T-cell (primary cell): ENCODE measurements at regions not wholly inside any gene's neighbourhood (a gene's known extent, or its start where the extent isn't known, plus 50 kb on each side); places are given as distances from the start of the nearest gene placed in this dataset.

ENCODE experiments used
- ATAC-seq, 4 experiments: fragments of 200-7000 bp in 3 of 4; fragments of 150-1000 bp in 1 of 4; cut with Tn5 transposase; replicated peaks in 1 of 4; 1 replicate in 3 of 4; 2 replicates in 1 of 4; pipeline ENCODE4 v1.10.0; 2021; ENCODE audit warnings: moderate library complexity in 3 of 4, mild to moderate bottlenecking in 2 of 4, moderate number of reproducible peaks in 1 of 4
- CTCF ChIA-PET, 2 donors: fragments of 300-600 bp; sonication (Branson Sonifier 250); formaldehyde crosslinking; loops; one replicate each; lab custom pipeline; 2022; ENCODE audit warnings: antibody characterized with exemption in 2 of 2; lab: Charles Lee
- POLR2A ChIA-PET, 2 donors: fragments of 300-600 bp; sonication (Branson Sonifier 250); formaldehyde crosslinking; loops; one replicate each; lab custom pipeline; 2022; ENCODE audit warnings: antibody characterized with exemption in 2 of 2; lab: Charles Lee
- DNase-seq, 35 experiments: peaks; one replicate each; pipeline versions ENCODE4 v3.0.0 to v3.0.0-alpha.2; 2013 to 2023
- H3K27ac ChIP-seq: one replicate; pipeline ENCODE4 v1.5.1; 2013; ENCODE audit warnings: low read length
- H3K27me3 ChIP-seq, 2 experiments: replicated peaks in 1 of 2; 1 replicate in 1 of 2; 2 replicates in 1 of 2; pipeline versions ENCODE4 v1.6.1 to v1.7.0; 2013; ENCODE audit warnings: low read length in 1 of 2, mixed read lengths in 1 of 2; ENCODE audit not compliant: control insufficient read depth in 2 of 2, insufficient read depth in 2 of 2; ENCODE audit errors: extremely low read depth in 1 of 2
- H3K36me3 ChIP-seq, 2 donors: 1 replicate in 1 of 2; 2 replicates in 1 of 2; pipeline versions ENCODE4 v1.6.1 to v1.7.0; 2013; ENCODE audit warnings: low read length in 1 of 2; ENCODE audit not compliant: control insufficient read depth in 2 of 2, insufficient read depth in 1 of 2; ENCODE audit errors: extremely low read depth in 1 of 2
- H3K4me1 ChIP-seq, 2 experiments: 1 replicate in 1 of 2; 2 replicates in 1 of 2; pipeline versions ENCODE4 v1.6.1 to v1.7.0; 2013; ENCODE audit warnings: low read length in 2 of 2, mixed read lengths in 1 of 2; ENCODE audit not compliant: insufficient read depth in 2 of 2, control insufficient read depth in 1 of 2; ENCODE audit errors: extremely low read depth in 1 of 2
- H3K4me3 ChIP-seq, 2 donors: 1 replicate in 1 of 2; 2 replicates in 1 of 2; pipeline versions ENCODE4 v1.5.1 to v1.7.0; 2013; ENCODE audit warnings: mild to moderate bottlenecking in 2 of 2, low read length in 1 of 2, moderate library complexity in 1 of 2; ENCODE audit not compliant: control insufficient read depth in 1 of 2; ENCODE audit errors: extremely low read depth in 1 of 2
- H3K9me3 ChIP-seq: 2 replicates; pipeline ENCODE4 v1.7.0; 2013
- H3K27ac Mint-ChIP-seq, 2 donors: one replicate each; pipeline ENCODE4 v1.8.0; 2020 to 2021; ENCODE audit warnings: mild to moderate bottlenecking in 2 of 2, mixed read lengths in 2 of 2
- H3K27me3 Mint-ChIP-seq, 2 donors: one replicate each; pipeline ENCODE4 v1.8.0; 2021 to 2022; ENCODE audit warnings: mixed read lengths in 2 of 2
- H3K36me3 Mint-ChIP-seq: one replicate; pipeline ENCODE4 v1.8.0; 2021; ENCODE audit warnings: mixed read lengths
- H3K4me1 Mint-ChIP-seq, 3 donors: one replicate each; pipeline ENCODE4 v1.8.0; 2020 to 2022; ENCODE audit warnings: mixed read lengths in 3 of 3, mild to moderate bottlenecking in 1 of 3
- H3K4me3 Mint-ChIP-seq, 3 donors: one replicate each; pipeline ENCODE4 v1.8.0; 2020 to 2022; ENCODE audit warnings: mild to moderate bottlenecking in 3 of 3, mixed read lengths in 3 of 3, moderate library complexity in 3 of 3
- H3K9me3 Mint-ChIP-seq, 3 donors: one replicate each; pipeline ENCODE4 v1.8.0; 2020 to 2022; ENCODE audit warnings: mixed read lengths in 3 of 3
- WGBS: methylation state at CpG from one replicate; pipeline ENCODE4 v1.1.5; 2013; ENCODE audit warnings: missing lambda C conversion rate; ENCODE audit not compliant: insufficient coverage; 5-methylcytosine and 5-hydroxymethylcytosine counted together

DNA sequence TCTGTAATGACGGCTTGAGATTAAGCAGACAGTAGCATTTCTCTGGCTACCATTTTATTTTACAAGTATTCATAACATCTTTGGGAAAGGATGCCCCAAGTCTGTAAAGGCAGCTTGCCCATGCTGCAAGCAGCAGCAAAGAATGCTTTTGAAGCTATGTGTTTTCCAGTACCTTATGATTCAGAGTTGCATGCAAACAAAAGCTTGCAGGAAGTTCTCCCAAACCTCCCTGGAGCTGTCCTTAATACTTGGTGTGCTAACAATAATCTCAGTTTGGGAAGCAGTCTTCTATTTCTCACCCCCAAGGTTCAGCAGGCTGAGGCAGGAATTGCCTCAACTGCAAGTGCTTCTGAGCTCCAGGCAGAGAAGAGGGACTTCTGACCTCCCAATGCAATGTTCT, 60.8 kb downstream of the CCNA1 start:
- ATAC-seq: no peak
- Mint-ChIP-seq H3K9me3 (no peaks in the 10 kb centered on the region), H3K27me3 (peaks cover 0 to 5% of the 10 kb centered on the region in 2 donors), H3K27ac (no peak overlapping the region), H3K4me3 (no peak overlapping the region), H3K36me3 (no peaks in the 10 kb centered on the region), H3K4me1 (no peaks in the 10 kb centered on the region)
- Histone ChIP-seq H3K9me3 (no peaks in the 10 kb centered on the region), H3K4me1 (no peaks in the 10 kb centered on the region), H3K27ac (no peak overlapping the region), H3K4me3 (no peak overlapping the region), H3K36me3 (no peaks in the 10 kb centered on the region), H3K27me3 (no peaks in the 10 kb centered on the region)
- no CpG with 5 or more reads among the region's 1 CpG for WGBS
- no peak for DNase-seq
- ChIA-PET CTCF (no interaction called here), POLR2A (no interaction called here)

GRCh38 chr13:36495431-36495830, 63.1 kb downstream of the CCNA1 start:
- Mint-ChIP-seq H3K27ac (no peak overlapping the region), H3K4me3 (no peak overlapping the region), H3K9me3 (no peaks in the 10 kb centered on the region), H3K27me3 (peaks cover 0 to 3% of the 10 kb centered on the region in 2 donors), H3K36me3 (no peaks in the 10 kb centered on the region), H3K4me1 (no peaks in the 10 kb centered on the region)
- Histone ChIP-seq H3K27me3 (no peaks in the 10 kb centered on the region), H3K36me3 (no peaks in the 10 kb centered on the region), H3K4me1 (no peaks in the 10 kb centered on the region), H3K27ac (no peak overlapping the region), H3K4me3 (no peak overlapping the region), H3K9me3 (no peaks in the 10 kb centered on the region)
- 96% methylated on average over 4 of the region's 4 CpGs for WGBS
- ChIA-PET POLR2A (no interaction called here), CTCF (no interaction called here)
- ATAC-seq (no peak), DNase-seq (no peak)

- Mint-ChIP-seq H3K27ac (no peak overlapping the region), H3K4me1 (no peaks in the 10 kb centered on the region), H3K36me3 (no peaks in the 10 kb centered on the region), H3K9me3 (peaks cover 2 to 18% (median 8%) of the 10 kb centered on the region in 3 donors), H3K27me3 (peaks cover 0 to 5% of the 10 kb centered on the region in 2 donors), H3K4me3 (no peak overlapping the region)
- ATAC-seq (no peak), DNase-seq (no peak)
- H3K4me1 ChIP-seq: no peaks in the 10 kb centered on the region
- no CpG with 5 or more reads among the region's 3 CpGs for whole genome bisulfite sequencing
- no peak overlapping the region for H3K27ac ChIP-seq
- ChIA-PET CTCF (no interaction called here), POLR2A (no interaction called here)
- H3K9me3 ChIP-seq: no peaks in the 10 kb centered on the region
- H3K36me3 ChIP-seq: no peaks in the 10 kb centered on the region
- no peak overlapping the region for H3K4me3 ChIP-seq
- peaks cover 0 to 3% of the 10 kb centered on the region in 2 experiments for H3K27me3 ChIP-seq
These were observed 77.1 kb downstream of the CCNA1 start for GRCh38 chr13:36509369-36509768.

- Histone ChIP-seq H3K9me3 (no peaks in the 10 kb centered on the region), H3K36me3 (no peaks in the 10 kb centered on the region), H3K27me3 (peaks cover 0 to 3% of the 10 kb centered on the region in 2 experiments), H3K27ac (no peak overlapping the region), H3K4me3 (no peak overlapping the region), H3K4me1 (no peaks in the 10 kb centered on the region)
- ChIA-PET POLR2A (no interaction called here), CTCF (no interaction called here)
- Mint-ChIP-seq H3K27ac (no peak overlapping the region), H3K4me3 (no peak overlapping the region), H3K9me3 (peaks cover 0 to 4% (median under 1%) of the 10 kb centered on the region in 3 donors), H3K27me3 (peaks cover 0 to 7% of the 10 kb centered on the region in 2 donors), H3K4me1 (no peaks in the 10 kb centered on the region), H3K36me3 (no peaks in the 10 kb centered on the region)
- WGBS: 89% methylated on average over 4 of the region's 5 CpGs
- ATAC-seq (no peak), DNase-seq (no peak)
These were observed 80.5 kb downstream of the CCNA1 start for GRCh38 chr13:36512771-36513170.

GRCh38 chr13:36513266-36513665, 81.0 kb downstream of the CCNA1 start:
- no peak for ATAC-seq
- no CpG with 5 or more reads among the region's 1 CpG for WGBS
- POLR2A ChIA-PET: no interaction called here

GRCh38 chr13:36515466-36515865, 83.2 kb downstream of the CCNA1 start:
- no peak overlapping the region for H3K4me3 ChIP-seq
- H3K27me3 ChIP-seq: no peaks in the 10 kb centered on the region
- Mint-ChIP-seq H3K4me1 (no peaks in the 10 kb centered on the region), H3K27me3 (peaks cover 4 to 5% of the 10 kb centered on the region in 2 donors), H3K4me3 (no peak overlapping the region), H3K36me3 (no peaks in the 10 kb centered on the region), H3K27ac (no peak overlapping the region), H3K9me3 (peaks cover 0 to 4% (median 3%) of the 10 kb centered on the region in 3 donors)
- CTCF ChIA-PET: no interaction called here
- POLR2A ChIA-PET: no interaction called here
- DNase-seq (no peak), ATAC-seq (no peak)
- H3K27ac ChIP-seq: no peak overlapping the region
- H3K4me1 ChIP-seq: no peaks in the 10 kb centered on the region
- WGBS: 79% methylated on average over 2 of the region's 4 CpGs
- no peaks in the 10 kb centered on the region for H3K9me3 ChIP-seq
- H3K36me3 ChIP-seq: no peaks in the 10 kb centered on the region

More at GRCh38 chr13:36513266-36513665, 81.0 kb downstream of the CCNA1 start:
- Mint-ChIP-seq H3K4me3 (no peak overlapping the region), H3K27me3 (peaks cover 0 to 7% of the 10 kb centered on the region in 2 donors), H3K27ac (no peak overlapping the region), H3K36me3 (no peaks in the 10 kb centered on the region), H3K9me3 (peaks cover 0 to 4% (median 0%) of the 10 kb centered on the region in 3 donors), H3K4me1 (no peaks in the 10 kb centered on the region)
- Histone ChIP-seq H3K36me3 (no peaks in the 10 kb centered on the region), H3K4me3 (no peak overlapping the region), H3K9me3 (no peaks in the 10 kb centered on the region), H3K27me3 (peaks cover 0 to 3% of the 10 kb centered on the region in 2 experiments), H3K27ac (no peak overlapping the region), H3K4me1 (no peaks in the 10 kb centered on the region)
- DNase-seq: no peak
- CTCF ChIA-PET: no interaction called here

DNA sequence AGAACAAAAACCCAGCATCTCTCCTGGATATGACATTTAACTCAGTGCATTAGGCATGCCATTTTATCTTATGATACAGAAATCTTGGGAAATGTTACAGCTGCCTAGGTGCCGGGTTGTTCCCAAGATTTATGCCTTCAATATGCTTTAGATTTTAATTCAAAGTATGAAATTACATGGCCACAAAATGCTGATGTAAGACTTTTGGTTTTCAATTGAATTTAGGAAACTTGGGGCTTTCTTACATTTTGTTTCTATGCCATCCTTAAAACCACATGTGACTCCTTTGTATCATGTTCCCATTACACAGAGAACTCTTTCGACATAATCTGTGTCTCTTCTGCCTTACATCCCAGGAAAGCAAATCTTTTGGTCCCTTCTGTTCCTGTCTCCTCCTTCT, 83.9 kb downstream of the CCNA1 start:
- Histone ChIP-seq H3K36me3 (no peaks in the 10 kb centered on the region), H3K9me3 (no peaks in the 10 kb centered on the region), H3K27me3 (no peaks in the 10 kb centered on the region), H3K4me3 (no peak overlapping the region), H3K4me1 (no peaks in the 10 kb centered on the region), H3K27ac (no peak overlapping the region)
- Mint-ChIP-seq H3K4me1 (no peaks in the 10 kb centered on the region), H3K27me3 (peaks cover 4 to 5% of the 10 kb centered on the region in 2 donors), H3K9me3 (peaks cover 0 to 3% (median 0%) of the 10 kb centered on the region in 3 donors), H3K4me3 (no peak overlapping the region), H3K36me3 (no peaks in the 10 kb centered on the region), H3K27ac (no peak overlapping the region)
- DNase-seq (no peak), ATAC-seq (no peak)
- ChIA-PET CTCF (no interaction called here), POLR2A (no interaction called here)
- 71% methylated on average over 1 of the region's 2 CpGs for WGBS
